ENCODE measurements at regions not wholly inside any gene's neighbourhood (a gene's known extent, or its start where the extent isn't known, plus 50 kb on each side); places are given as distances from the start of the nearest gene placed in this dataset.

- no peak for FAIRE-seq
Observed at GRCh38 chr9:29778281-29778849, 2205.1 kb upstream of the C9orf72 start.

- FAIRE-seq = no peak
Observed at GRCh38 chr9:29793970-29794369, 2220.7 kb upstream of the C9orf72 start.

DNA sequence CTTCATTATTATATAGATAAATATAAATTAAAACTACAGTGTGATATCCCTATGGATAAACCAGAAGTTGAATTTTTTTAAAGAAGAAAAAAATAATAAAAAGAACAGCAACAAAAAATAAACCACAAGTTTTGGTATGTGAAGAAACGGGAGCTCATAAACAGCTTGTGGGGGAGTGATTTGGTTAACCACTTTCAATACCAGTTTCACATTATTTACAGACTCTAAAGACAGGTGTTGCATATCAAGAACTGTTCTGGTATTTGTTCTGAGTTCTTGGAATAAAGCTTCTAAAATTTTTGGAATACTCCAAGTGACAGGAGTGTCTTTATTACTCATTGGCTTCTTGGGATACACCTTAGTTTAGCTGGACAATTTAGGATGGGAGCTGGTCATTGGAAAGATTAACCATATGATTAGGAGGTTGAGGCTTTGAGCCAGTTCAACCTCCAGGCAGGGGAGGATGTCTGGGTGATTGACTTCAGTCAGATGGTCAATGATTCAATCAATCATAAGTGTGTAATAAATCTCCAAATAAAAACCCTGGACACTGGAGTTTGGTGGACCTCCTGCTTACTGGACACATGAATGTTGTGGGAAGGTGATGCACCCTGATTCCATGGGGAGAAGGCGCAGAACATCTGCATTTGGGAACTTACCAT, 2223.1 kb upstream of the C9orf72 start:
- FAIRE-seq = no peak

GRCh38 chr9:29798599-29798998, 2225.3 kb upstream of the C9orf72 start:
- no peak for FAIRE-seq

DNA sequence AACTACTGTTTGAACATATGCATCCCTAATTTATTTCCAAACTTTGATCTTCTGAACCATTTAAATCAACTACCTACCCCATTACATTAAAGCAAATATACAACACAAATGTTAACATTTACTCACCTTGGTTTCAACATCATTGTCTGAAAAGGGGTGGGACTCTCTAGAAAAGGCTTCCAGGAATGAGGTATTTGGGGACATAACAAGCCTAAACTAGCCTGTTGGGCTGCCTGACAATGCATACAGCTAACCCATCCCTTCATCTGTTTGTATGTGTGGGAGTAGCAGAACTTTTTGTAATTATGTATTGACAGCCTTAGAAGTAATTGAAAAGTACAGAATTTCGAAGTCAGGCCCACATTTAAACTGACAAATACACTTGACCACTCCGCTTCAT, 2225.9 kb upstream of the C9orf72 start:
- no peak for FAIRE-seq

DNA sequence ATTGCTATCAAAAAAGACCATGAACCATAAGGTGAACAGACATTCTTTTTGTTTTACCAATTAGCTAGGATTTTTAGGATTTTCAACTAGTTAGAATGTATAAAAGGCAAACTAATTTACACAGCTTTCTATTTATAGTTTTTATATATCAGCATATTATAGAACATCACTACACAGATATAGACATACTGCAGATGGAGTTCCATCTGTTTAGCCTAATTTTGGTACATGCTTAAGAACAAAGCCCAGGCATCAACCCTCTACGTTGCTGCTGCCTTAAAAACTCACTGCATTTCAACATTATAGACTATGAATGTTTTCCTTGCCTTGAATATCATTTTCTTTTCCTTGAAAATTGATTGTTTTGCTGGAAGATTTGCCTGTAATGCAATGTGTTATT, 2227.5 kb upstream of the C9orf72 start:
- FAIRE-seq = no peak

- no peak for FAIRE-seq
Observed at GRCh38 chr9:29802454-29802853, 2229.2 kb upstream of the C9orf72 start.

GRCh38 chr9:29806937-29807618, 2233.8 kb upstream of the C9orf72 start:
- no peak for FAIRE-seq

DNA sequence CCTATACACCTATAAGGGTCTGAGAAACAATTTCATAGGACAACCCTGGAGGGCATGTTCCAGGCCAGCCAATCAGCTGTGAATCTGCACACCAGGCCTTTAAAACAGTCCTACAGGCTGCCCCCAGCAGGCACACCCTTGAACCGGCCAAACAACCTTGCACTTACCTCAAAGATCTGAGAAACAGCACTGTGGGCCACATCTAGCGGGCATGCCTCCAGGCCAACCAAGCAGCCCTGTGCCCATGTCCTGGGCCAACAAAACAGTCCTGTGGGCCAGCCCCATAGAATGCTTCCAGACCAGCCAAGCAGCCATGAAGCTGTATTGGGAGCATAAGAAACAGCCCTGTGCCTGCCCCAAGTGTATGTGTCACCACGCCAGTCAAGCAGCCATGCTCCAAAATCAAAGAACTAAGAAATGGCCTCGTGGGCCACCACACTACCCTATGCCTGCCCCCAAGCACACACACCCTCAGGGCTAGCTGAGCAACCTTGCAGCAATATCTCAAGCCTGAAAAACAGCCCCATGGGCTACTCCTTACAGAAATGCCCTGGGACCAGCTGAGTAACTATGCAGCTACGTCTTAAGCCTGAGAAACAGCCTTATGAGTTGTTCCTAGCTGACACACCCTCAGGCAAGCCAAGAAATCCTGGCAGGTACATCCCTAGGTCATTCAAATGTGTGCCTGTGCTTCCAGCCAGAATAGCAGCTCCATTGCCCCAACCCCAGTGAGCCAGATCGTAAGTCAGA, 2243.8 kb upstream of the C9orf72 start:
- FAIRE-seq = no peak

DNA sequence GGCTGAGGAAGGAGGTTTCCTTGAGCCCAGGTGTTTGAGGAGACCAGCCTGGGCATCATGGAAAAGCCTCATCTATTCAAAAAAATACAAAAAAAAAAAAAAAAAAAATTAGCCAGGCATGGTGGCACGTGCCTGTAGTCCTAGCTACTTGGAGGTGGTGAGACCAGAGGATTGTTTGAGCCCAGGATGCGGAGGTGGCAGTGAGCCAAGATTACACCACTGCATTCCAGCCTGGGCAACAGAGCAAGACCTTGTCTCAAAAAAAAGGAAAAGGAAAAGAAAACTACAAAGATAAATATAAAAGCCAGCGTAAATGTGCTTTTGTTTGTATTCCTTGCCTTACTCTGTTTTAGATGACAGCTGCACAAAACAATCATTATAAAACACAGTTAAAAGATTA, 2249.2 kb upstream of the C9orf72 start:
- no peak for FAIRE-seq

DNA sequence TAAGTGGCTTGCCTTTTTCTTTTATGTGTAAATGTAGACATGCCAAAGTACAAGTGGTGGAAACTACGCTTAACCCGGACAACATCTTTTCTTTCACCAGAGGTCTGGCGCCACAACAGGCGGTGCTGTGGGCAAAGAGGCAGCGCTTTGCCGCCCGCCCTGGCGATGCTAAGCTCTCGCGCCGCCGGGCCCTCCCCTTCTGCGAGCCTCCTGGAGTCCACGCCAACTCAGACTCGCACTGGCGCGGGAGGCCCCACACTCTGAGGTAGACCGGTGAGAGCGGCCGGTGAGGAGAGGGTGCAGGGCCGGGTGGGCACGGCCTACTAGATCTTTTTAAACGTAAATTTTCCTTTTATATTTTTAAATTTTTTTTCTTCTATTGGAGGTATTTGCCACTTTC, 2253.1 kb upstream of the C9orf72 start:
- no peak for FAIRE-seq

- no peak for FAIRE-seq
Observed at GRCh38 chr9:29830821-29831220, 2257.5 kb upstream of the C9orf72 start.

- no peak for FAIRE-seq
Observed at GRCh38 chr9:29838491-29839020, 2265.3 kb upstream of the C9orf72 start.

- FAIRE-seq = no peak
Observed at GRCh38 chr9:29844251-29844650, 2271.0 kb upstream of the C9orf72 start.

DNA sequence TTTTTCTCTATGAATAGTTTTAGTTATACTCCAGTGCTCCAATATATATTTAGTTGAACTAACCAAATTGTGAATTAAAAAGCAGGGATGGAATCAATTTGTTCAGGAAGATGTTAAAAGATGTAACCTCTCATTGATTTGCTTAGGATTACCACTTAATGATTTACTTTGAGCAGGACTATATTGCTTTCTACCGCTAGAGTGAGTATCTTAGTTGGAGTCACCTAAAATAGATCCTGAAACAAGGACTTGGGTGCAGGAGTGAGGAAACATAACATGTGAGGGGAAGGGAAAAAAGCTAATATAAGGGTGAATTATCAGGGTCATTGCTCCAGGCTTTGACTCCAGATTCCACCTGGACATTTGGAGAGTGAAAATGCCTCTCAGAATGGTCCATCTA, 2277.4 kb upstream of the C9orf72 start:
- no peak for FAIRE-seq

DNA sequence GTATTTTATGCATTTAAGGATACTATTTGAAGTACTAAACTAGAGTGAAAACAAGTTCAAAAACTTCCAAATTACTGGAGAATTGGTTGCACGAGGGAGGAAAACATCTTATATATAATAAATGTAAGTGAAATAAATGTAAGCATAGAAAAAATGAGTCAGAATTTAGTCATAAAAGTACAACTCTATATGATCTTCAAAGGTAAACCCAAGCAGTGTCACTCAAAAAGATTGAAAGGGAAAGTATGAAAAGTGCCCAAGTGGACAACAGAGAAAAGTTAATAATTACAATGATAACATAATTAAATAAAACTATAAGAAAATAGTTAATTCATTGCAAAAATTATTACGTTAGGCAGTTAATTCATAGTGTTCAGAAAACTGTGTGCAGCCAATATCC, 2288.5 kb upstream of the C9orf72 start:
- no peak for FAIRE-seq

GRCh38 chr9:29865764-29866313, 2292.6 kb upstream of the C9orf72 start:
- no peak for FAIRE-seq

- no peak for FAIRE-seq
Observed at GRCh38 chr9:29866556-29866955, 2293.3 kb upstream of the C9orf72 start.

GRCh38 chr9:29873579-29873978, 2300.3 kb upstream of the C9orf72 start:
- no peak for FAIRE-seq

GRCh38 chr9:29875547-29875946, 2302.3 kb upstream of the C9orf72 start:
- FAIRE-seq = no peak

DNA sequence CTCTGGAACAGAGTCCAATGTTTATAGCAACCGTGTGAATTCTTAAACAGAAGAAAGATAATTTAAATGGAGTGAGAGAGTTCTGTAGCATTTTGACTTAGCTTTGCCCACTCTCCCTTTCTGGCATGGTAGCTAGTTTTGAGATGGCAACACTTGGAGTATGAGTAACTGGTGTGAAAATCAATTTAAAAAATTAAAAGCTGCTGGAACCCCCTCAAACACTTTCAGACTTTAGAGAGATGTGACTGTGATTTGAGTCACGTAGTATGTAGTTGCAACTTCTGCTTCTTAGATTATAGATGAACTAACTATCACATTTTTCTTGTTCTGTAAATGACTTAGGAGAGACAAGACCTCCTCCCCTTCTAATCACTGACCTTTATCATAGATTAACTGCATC, 2309.5 kb upstream of the C9orf72 start:
- FAIRE-seq = no peak

- no peak for FAIRE-seq
Observed at GRCh38 chr9:29906065-29906464, 2332.8 kb upstream of the C9orf72 start.

DNA sequence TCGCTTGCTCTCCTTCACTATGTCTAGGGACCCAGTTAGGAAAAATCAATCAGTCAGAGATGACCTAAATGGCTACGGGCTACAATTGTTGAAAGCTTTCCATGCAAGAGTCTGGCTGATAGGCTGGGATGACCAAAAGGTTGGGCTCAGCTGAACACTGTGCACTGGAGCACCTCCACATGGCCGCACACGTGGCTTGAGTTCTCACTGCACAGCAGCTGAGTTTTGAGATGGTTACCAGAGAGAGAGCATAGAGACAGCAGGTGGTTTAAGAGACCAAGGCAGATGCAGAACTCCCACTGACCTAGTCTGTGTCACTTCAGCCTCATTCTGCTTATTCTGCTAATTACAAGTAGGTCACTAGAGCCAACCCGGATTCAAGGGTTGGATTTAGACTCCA, 2354.8 kb upstream of the C9orf72 start:
- no peak for FAIRE-seq
